ENCODE measurements at regions not wholly inside any gene's neighbourhood (a gene's known extent, or its start where the extent isn't known, plus 50 kb on each side); places are given as distances from the start of the nearest gene placed in this dataset.

DNA sequence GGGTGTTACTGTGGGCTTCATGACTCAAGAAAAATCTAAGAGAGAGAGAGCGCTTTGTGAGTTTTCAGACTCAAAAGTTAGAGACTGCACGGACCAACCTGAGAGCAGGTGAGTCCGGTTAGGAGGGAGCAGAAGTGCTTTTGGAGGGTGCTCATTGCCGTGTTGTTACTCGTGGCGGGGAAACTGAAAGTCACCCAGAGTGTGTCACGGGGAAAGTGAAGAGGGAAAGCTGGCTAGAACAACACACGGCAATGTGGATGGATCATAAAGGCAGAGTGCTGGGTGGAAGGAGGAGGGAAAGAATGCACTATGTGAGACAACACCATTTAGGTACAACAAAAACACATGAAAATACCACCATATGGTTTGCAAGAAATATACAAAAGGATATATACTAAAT lies 112.3 kb downstream of the BDH1 start:
- Histone ChIP-seq H3K9me3 (ENCODE audit: insufficient read depth, low read depth, low read length) (no peaks in the 10 kb centered on the region), H3K4me3 (ENCODE audit: low read length, poor library complexity, severe bottlenecking) (no peak overlapping the region), H4K20me1 (ENCODE audit: insufficient read depth, low read length, poor library complexity, severe bottlenecking) (no peaks in the 10 kb centered on the region), H3K9me2 (replicated peaks; ENCODE audit: low read depth, low read length) (no peaks in the 10 kb centered on the region), H3K79me2 (ENCODE audit: insufficient read depth, low read length) (no peaks in the 10 kb centered on the region), H3K4me1 (ENCODE audit: insufficient read depth, low read length, poor library complexity, severe bottlenecking) (peaks cover 25% of the 10 kb centered on the region), H3K27me3 (ENCODE audit: insufficient read depth, low read length, poor library complexity, severe bottlenecking) (no peaks in the 10 kb centered on the region), H2AFZ (ENCODE audit: low read length) (no peak overlapping the region), H3K4me2 (ENCODE audit: low read depth, low read length, poor library complexity, severe bottlenecking) (no peak overlapping the region), H3K36me3 (ENCODE audit: insufficient read depth, low read length) (no peaks in the 10 kb centered on the region), H3F3A (ENCODE audit: low read depth) (no peaks in the 10 kb centered on the region), H3K9ac (ENCODE audit: low read depth, low read length, poor library complexity, severe bottlenecking) (no peak overlapping the region)
- TF ChIP-seq, protein P1, sequence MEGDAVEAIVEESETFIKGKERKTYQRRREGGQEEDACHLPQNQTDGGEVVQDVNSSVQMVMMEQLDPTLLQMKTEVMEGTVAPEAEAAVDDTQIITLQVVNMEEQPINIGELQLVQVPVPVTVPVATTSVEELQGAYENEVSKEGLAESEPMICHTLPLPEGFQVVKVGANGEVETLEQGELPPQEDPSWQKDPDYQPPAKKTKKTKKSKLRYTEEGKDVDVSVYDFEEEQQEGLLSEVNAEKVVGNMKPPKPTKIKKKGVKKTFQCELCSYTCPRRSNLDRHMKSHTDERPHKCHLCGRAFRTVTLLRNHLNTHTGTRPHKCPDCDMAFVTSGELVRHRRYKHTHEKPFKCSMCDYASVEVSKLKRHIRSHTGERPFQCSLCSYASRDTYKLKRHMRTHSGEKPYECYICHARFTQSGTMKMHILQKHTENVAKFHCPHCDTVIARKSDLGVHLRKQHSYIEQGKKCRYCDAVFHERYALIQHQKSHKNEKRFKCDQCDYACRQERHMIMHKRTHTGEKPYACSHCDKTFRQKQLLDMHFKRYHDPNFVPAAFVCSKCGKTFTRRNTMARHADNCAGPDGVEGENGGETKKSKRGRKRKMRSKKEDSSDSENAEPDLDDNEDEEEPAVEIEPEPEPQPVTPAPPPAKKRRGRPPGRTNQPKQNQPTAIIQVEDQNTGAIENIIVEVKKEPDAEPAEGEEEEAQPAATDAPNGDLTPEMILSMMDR (conservative IDR thresholded peaks at IDR 0.05; ENCODE audit: low read length) = no peak
- TF ChIP-seq EZH2phosphoT487 (IDR thresholded peaks at IDR 0.05; ENCODE audit: borderline replicate concordance) = no peak

DNA sequence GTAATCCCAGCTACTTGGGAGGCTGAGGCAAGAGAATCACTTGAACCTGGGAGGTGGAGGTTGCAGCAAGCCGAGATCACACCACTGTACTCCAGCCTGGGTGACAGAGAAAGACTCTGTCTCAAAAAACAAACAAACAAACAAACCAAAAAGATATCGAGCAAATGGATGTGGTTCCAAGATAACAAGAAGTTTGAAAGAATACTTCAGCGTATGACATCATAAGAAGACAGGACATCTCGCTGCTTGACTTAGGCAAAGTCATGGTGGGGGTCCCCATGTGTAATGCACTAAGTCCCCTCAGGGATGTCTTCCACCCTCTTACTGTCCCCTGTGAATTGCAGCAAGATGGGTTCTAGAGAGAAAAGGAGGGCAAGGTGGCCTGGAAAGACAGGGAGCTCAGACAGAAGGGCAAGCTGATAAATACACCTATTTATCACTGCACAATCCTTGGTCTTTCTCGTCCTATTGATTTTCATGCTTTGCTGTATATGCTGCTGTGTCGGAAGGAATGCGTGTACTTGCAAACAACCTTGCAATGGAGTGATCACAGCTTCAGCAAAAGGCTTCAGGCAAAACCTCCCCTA lies 115.0 kb downstream of the BDH1 start:
- H3F3A ChIP-seq (ENCODE audit: low read depth) = no peaks in the 10 kb centered on the region
- no peaks in the 10 kb centered on the region for H3K79me2 ChIP-seq (ENCODE audit: insufficient read depth, low read length)
- no peaks in the 10 kb centered on the region for H3K36me3 ChIP-seq (ENCODE audit: insufficient read depth, low read length)
- no peaks in the 10 kb centered on the region for H3K27me3 ChIP-seq (ENCODE audit: insufficient read depth, low read length, poor library complexity, severe bottlenecking)
- no peaks in the 10 kb centered on the region for H3K9me3 ChIP-seq (ENCODE audit: insufficient read depth, low read depth, low read length)
- no peaks in the 10 kb centered on the region for H3K9me2 ChIP-seq (replicated peaks; ENCODE audit: low read depth, low read length)
- H3K9ac ChIP-seq (ENCODE audit: low read depth, low read length, poor library complexity, severe bottlenecking) = no peak overlapping the region
- TF ChIP-seq EZH2phosphoT487 (IDR thresholded peaks at IDR 0.05; ENCODE audit: borderline replicate concordance) = no peak
- TF ChIP-seq, protein P1 (conservative IDR thresholded peaks at IDR 0.05; ENCODE audit: low read length) = no peak
- H3K4me2 ChIP-seq (ENCODE audit: low read depth, low read length, poor library complexity, severe bottlenecking) = no peak overlapping the region
- H4K20me1 ChIP-seq (ENCODE audit: insufficient read depth, low read length, poor library complexity, severe bottlenecking) = no peaks in the 10 kb centered on the region
- no peak overlapping the region for H3K4me3 ChIP-seq (ENCODE audit: low read length, poor library complexity, severe bottlenecking)
- H2AFZ ChIP-seq (ENCODE audit: low read length) = no peak overlapping the region
- H3K4me1 ChIP-seq (ENCODE audit: insufficient read depth, low read length, poor library complexity, severe bottlenecking) = peaks cover 16% of the 10 kb centered on the region

- Histone ChIP-seq H4K20me1 (ENCODE audit: insufficient read depth, low read length, poor library complexity, severe bottlenecking) (no peaks in the 10 kb centered on the region), H3K4me3 (ENCODE audit: low read length, poor library complexity, severe bottlenecking) (no peak overlapping the region), H3K9me3 (ENCODE audit: insufficient read depth, low read depth, low read length) (no peaks in the 10 kb centered on the region), H3K4me2 (ENCODE audit: low read depth, low read length, poor library complexity, severe bottlenecking) (no peak overlapping the region), H3K4me1 (ENCODE audit: insufficient read depth, low read length, poor library complexity, severe bottlenecking) (peaks cover under 1% of the 10 kb centered on the region), H3K9ac (ENCODE audit: low read depth, low read length, poor library complexity, severe bottlenecking) (no peak overlapping the region), H3K79me2 (ENCODE audit: insufficient read depth, low read length) (no peaks in the 10 kb centered on the region), H3K27me3 (ENCODE audit: insufficient read depth, low read length, poor library complexity, severe bottlenecking) (no peaks in the 10 kb centered on the region), H2AFZ (ENCODE audit: low read length) (no peak overlapping the region), H3K36me3 (ENCODE audit: insufficient read depth, low read length) (no peaks in the 10 kb centered on the region), H3K9me2 (replicated peaks; ENCODE audit: low read depth, low read length) (no peaks in the 10 kb centered on the region), H3F3A (ENCODE audit: low read depth) (no peaks in the 10 kb centered on the region)
- no peak for TF ChIP-seq EZH2phosphoT487 (IDR thresholded peaks at IDR 0.05; ENCODE audit: borderline replicate concordance)
- TF ChIP-seq, protein P1 (conservative IDR thresholded peaks at IDR 0.05; ENCODE audit: low read length) = no peak
Observed at GRCh38 chr3:197438906-197439305, 116.9 kb downstream of the BDH1 start.

Measured in Loucy (cell line).